SK-N-SH (cell line): ENCODE measurements at regions not wholly inside any gene's neighbourhood (a gene's known extent, or its start where the extent isn't known, plus 50 kb on each side); places are given as distances from the start of the nearest gene placed in this dataset.

Experiments
- MEF2A ChIP-seq: IDR thresholded peaks from 2 replicates; pipeline ENCODE4 v1.4.0; 2012; ENCODE audit warnings: low read depth, borderline replicate concordance
- NRF1 ChIP-seq: IDR thresholded peaks from 2 replicates; pipeline ENCODE4 v1.6.1; 2012; ENCODE audit warnings: low read depth, mild to moderate bottlenecking, low read length
- POLR2AphosphoS5 ChIP-seq: IDR thresholded peaks from 2 replicates; pipeline ENCODE4 v1.6.1; 2012; ENCODE audit warnings: low read depth, low read length
- RAD21 ChIP-seq: IDR thresholded peaks from 2 replicates; pipeline ENCODE4 v1.6.1; 2012; ENCODE audit warnings: mild to moderate bottlenecking, low read length
- REST ChIP-seq: IDR thresholded peaks from 2 replicates; pipeline ENCODE4 v1.6.1; 2012; ENCODE audit warnings: mild to moderate bottlenecking, low read depth, low read length, moderate library complexity
- SIN3A ChIP-seq: IDR thresholded peaks from 2 replicates; pipeline ENCODE4 v1.6.1; 2012; ENCODE audit warnings: low read depth, mild to moderate bottlenecking, low read length, moderate library complexity, borderline replicate concordance
- TAF1 ChIP-seq: IDR thresholded peaks from 2 replicates; pipeline ENCODE4 v1.6.1; 2012; ENCODE audit warnings: low read depth, mild to moderate bottlenecking, low read length, moderate library complexity, borderline replicate concordance
- TF ChIP-seq, protein P1 (sequence below): fragments of 200-600 bp; sonication (generic); IDR thresholded peaks from 2 replicates; pipeline ENCODE4 v1.6.1; 2017; ENCODE audit warnings: antibody characterized with exemption, mild to moderate bottlenecking, moderate library complexity

- TF ChIP-seq, protein P1, sequence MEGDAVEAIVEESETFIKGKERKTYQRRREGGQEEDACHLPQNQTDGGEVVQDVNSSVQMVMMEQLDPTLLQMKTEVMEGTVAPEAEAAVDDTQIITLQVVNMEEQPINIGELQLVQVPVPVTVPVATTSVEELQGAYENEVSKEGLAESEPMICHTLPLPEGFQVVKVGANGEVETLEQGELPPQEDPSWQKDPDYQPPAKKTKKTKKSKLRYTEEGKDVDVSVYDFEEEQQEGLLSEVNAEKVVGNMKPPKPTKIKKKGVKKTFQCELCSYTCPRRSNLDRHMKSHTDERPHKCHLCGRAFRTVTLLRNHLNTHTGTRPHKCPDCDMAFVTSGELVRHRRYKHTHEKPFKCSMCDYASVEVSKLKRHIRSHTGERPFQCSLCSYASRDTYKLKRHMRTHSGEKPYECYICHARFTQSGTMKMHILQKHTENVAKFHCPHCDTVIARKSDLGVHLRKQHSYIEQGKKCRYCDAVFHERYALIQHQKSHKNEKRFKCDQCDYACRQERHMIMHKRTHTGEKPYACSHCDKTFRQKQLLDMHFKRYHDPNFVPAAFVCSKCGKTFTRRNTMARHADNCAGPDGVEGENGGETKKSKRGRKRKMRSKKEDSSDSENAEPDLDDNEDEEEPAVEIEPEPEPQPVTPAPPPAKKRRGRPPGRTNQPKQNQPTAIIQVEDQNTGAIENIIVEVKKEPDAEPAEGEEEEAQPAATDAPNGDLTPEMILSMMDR: no peak
- no peak for TF ChIP-seq NRF1
- TF ChIP-seq TAF1: no peak
- TF ChIP-seq RAD21: no peak
- TF ChIP-seq MEF2A: no peak
- TF ChIP-seq REST: no peak
- no peak for TF ChIP-seq SIN3A
- no peak for TF ChIP-seq POLR2AphosphoS5
Observed at GRCh38 chr13:105278943-105279381, 1256.5 kb downstream of the EFNB2 start.
